HG03565 (cell line): ENCODE measurements at regions not wholly inside any gene's neighbourhood (a gene's known extent, or its start where the extent isn't known, plus 50 kb on each side); places are given as distances from the start of the nearest gene placed in this dataset.

ENCODE experiments used
- ATAC-seq: cut with Tn5 transposase; IDR thresholded peaks from one replicate; pipeline ENCODE4 v1.9.1; 2021; ENCODE audit warnings: mild to moderate bottlenecking, moderate library complexity; ENCODE audit not compliant: unreplicated experiment

DNA sequence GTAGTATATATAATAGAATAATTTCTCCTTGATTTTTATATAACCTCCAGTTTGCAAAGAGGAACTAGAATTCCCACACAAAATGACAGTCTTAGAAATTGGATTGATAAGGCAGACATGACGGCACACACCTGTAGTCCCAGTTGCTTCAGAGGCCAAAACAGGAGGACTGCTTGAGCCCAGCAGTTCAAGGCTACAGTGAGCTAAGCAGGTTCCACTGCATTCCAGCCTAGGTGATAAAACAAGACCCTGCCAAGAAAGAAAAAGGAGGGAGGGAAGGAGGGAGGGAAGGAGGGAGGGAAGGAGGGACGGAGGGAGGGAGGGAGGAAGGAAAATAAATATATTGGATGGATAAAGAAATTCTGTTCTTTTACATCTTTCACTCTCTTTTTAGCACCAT is 77.6 kb upstream of the SASH1 start:
- ATAC-seq: no peak

GRCh38 chr6:148269386-148269785 is 73.3 kb upstream of the SASH1 start:
- ATAC-seq: no peak

- ATAC-seq: no peak
Measured at GRCh38 chr6:148271711-148272439, 70.8 kb upstream of the SASH1 start.

DNA sequence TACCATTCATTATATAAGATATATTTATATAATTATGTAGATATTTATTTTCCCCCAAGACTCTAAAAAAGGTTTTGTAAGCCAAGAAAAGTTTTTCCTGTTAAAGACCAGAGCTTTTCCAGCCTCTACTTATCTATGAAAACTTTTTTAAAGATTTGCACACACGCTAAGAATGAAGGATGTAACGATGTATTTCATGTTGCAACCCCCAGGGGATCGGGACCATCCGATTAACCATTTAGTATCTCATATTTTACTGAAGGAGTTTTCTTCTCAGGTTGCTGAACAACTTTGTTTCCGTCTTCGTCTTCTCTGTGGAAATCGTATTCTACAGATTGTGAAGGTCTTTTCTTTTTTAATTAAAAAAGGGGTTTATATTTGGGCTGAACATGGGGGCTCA is 70.0 kb upstream of the SASH1 start:
- ATAC-seq: no peak

- ATAC-seq: no peak
Measured at GRCh38 chr6:148273962-148274752, 68.5 kb upstream of the SASH1 start.

- ATAC-seq: no peak
Measured at GRCh38 chr6:148274809-148275208, 67.8 kb upstream of the SASH1 start.

DNA sequence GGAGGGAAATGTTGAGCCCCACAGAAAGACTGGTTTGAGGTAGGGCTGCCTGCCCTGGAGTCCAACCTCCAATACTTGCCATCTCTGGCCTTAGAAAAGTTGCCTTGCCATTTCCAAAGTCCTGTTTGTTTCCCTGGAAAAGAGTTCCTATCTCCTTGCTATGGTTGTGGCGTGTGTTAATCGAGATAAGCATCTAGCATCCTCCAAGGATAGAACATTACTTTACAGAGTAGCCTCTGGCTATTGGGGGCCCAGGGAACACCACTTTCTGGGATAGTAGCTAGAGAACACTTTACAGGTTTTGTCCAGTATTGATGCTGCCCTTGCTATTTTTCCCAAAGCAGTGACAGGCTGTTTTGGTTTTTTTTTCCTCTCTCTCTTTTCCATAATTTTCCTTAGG is 57.4 kb upstream of the SASH1 start:
- ATAC-seq: no peak

GRCh38 chr6:148286563-148286962 is 56.1 kb upstream of the SASH1 start:
- ATAC-seq: no peak

DNA sequence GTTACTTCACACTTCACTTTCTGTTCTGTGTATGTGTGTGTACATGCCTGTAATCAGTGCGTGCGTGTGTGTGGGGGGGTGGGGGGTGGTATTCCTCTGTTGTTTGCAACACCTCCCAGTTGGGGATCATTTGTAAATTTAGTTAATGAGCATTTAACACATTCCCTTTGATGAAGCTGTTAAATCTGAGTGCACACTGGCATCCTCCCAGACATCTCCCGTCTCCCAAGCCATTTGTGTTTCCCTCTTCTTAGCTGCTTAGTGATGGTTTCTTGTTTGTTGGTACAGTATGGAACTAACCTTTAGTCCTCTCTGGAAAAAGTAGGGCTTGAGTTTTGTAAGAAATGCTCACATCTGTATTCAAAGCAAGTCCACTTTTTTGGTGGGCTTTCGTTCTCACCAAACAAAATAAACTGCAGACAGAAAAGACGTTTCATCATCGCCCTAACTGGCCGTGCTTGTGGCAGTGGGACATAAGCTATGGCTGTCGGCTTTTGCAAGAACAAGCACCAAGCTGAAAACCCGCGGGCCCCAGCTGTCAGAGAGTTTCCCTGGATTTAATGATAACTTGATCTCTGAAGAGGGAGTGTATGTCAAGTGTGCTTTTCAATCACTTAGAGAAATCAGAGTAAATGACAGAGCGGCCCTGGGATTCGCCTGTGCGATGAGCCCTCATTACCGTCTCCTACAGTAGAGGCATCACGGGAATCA is 54.9 kb upstream of the SASH1 start:
- no peak for ATAC-seq

GRCh38 chr6:148288541-148288940 is 54.1 kb upstream of the SASH1 start:
- no peak for ATAC-seq

DNA sequence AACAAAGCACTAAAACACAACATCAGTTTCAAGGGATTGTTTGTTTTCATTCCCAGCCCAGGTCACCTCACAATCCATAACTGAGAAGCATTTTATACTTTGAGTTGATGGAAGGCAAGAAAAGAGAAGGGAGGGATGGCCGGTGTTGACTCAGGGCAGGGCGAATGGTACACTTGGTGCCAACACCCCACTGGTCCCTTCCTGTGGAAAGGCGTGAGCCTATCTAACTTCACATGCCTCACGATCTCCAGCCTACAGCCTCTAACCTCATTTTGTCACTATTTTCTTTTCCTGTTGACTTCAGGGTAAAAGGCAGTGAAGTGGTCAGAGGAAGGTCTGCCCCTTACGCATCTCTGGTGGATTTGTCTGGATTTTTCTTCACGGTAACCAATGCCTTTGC is 53.5 kb upstream of the SASH1 start:
- ATAC-seq: no peak

GRCh38 chr6:148291876-148292275 is 50.8 kb upstream of the SASH1 start:
- ATAC-seq: no peak
